GM12874 (cell line): ENCODE measurements at regions not wholly inside any gene's neighbourhood (a gene's known extent, or its start where the extent isn't known, plus 50 kb on each side); places are given as distances from the start of the nearest gene placed in this dataset.

Experiments
- TF ChIP-seq, protein P1 (sequence below): IDR thresholded peaks from 2 replicates; pipeline ENCODE4 v1.5.1; 2011; ENCODE audit warnings: low read depth, mild to moderate bottlenecking, control low read depth, low read length, moderate library complexity; ENCODE audit not compliant: insufficient read depth

DNA sequence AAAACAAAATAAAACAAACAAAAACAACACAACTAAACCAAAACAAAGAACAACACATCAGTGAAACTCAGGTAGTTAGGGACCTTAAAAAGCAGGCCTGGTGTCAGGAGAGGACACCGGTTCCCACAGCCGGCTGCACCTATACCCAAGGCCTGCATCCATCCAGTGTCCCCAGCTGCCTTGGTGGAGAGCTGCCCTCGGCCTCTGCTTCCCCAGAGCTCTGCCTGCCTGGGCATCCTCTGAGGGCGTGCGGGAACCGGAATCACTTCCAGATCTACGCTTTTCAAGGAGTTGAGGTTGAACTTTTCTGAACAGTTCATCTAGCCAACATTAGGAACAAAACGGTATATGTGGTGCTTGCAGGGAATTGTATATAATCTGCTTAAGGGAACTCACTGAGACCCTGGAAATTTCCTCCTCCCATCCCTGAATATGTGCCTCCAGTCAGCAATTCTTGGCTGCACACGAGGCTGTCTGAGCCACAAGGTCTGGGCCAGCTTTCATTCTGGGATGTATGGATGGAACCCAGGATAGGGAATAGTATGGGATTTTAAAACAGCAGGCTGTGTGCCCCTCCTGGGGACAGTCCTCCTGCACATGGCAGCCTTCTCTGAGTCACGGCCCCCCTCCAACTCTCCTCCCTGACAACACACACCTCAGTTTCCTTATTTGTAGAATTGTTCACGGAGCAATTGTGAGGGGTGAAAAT is 319.0 kb upstream of the RTL1 start:
- TF ChIP-seq, protein P1, sequence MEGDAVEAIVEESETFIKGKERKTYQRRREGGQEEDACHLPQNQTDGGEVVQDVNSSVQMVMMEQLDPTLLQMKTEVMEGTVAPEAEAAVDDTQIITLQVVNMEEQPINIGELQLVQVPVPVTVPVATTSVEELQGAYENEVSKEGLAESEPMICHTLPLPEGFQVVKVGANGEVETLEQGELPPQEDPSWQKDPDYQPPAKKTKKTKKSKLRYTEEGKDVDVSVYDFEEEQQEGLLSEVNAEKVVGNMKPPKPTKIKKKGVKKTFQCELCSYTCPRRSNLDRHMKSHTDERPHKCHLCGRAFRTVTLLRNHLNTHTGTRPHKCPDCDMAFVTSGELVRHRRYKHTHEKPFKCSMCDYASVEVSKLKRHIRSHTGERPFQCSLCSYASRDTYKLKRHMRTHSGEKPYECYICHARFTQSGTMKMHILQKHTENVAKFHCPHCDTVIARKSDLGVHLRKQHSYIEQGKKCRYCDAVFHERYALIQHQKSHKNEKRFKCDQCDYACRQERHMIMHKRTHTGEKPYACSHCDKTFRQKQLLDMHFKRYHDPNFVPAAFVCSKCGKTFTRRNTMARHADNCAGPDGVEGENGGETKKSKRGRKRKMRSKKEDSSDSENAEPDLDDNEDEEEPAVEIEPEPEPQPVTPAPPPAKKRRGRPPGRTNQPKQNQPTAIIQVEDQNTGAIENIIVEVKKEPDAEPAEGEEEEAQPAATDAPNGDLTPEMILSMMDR: no peak

GRCh38 chr14:101223127-101223526 is 319.6 kb upstream of the RTL1 start:
- TF ChIP-seq, protein P1: no peak

DNA sequence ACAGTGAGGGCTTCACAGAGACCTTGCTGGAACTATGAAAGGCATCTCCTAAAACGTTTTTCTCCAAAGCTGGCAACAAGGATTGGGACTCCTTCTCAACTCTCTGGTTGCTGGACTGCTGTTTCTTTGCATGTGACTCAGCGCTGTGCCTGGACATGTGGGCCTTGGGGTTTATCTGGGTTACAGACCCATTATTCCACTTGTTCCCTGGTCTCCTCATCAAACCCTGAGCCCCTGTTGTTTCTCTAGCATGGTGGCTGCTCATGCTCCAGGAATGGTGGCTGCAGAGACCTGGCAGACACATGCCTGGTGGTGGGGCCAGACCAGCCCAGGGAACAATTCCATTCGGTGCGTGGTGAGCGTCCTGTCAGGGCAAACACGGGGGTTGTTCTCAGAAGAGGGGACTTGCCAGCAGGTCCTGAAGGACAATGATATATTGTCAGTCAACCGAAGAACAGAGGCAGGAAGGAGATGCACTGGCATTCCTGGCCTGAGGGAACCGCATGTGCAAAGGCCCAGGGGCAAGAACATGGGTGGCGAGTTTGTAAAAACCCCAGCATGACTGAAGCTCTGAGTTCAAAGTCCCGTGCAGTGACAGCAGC is 320.1 kb upstream of the RTL1 start:
- TF ChIP-seq, protein P1: no peak

DNA sequence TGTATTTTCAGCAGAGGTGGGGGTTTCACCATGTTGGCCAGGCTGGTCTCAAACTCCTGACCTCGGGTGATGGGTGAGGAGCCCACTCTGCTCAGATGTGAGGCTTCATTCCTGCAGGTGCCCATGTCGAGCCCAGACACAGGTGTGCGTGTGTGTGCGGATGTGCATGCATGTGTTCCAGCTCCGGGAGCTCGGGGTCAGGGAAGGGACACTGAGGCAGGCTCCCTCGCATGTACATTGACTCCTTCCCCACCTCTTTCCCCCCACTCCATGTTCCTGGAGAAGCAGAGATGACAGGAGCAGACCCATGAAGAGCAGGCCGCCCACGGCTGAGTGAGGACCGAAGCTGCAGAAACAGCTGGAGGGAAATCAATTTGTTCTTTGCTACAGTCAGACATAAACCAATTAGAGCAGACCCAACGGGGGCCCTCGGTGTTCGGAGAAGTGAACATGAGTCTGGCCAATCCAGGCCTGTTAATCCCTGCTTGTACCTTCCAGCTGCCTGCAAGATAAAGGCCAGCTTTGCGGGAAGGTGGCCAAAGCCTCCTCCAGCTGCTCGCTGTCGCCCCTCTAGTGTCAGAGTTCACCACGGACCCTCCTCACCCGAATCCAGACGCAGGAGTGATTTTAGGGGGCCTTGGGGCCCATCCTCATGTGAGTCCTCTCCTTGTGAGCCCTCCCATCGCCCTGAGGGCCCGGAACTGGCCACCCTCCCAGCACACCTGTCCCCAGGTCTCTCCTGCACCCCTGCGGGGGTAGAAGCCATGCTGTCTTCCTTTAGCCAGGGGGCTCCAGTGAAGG is 321.0 kb upstream of the RTL1 start:
- TF ChIP-seq, protein P1: no peak

DNA sequence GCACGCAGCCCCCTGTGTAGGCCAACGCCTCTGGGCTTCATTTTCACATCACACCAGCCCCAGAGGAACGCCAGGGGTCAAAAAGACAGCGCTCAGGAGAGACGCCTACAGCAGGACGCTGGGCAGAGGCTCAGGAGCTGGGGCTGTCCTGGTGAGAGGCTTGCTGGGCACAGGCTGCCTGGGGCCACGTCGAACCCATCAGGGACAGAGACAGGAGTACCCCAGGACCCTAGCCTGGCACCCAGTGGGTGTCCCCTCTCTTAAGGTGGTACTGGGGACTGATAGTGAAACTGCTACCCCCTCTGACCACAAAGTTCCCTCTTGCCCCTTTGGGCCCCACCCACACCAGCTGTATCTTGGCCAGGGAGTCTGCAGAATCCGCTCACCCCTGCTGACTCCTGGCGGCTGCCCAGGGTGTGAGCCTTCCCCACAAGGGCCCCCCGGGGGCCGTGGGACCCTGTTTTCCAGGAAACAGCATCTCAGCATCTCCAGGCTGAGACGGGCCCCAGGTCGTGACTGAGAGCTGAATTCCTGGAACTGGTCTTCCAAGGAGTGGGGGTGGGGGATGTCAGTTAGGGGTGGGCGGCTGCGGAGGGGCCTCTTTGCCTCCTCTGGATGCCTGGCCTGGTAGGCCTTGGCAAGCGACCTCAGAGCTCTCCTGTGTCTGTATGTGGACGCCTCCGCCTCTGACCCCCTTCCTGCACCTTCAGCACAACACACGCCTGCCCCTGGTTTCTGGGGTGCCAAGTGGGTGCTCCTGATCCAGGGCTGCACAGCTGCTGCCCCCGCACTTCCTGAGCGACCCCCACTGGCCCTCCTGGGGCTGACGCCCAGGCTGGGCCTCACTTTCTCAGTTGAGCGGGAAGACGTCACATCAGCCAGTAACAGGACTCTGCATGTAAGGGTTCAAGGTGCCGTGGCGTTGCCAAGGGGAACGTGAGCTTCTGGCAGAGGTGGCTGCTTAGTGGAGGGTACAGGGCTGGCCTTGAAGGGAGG is 321.9 kb upstream of the RTL1 start:
- TF ChIP-seq, protein P1: no peak

- TF ChIP-seq, protein P1: no peak
Observed at GRCh38 chr14:101226265-101226602, 322.7 kb upstream of the RTL1 start.
